SK-N-SH (cell line): ENCODE measurements at regions not wholly inside any gene's neighbourhood (a gene's known extent, or its start where the extent isn't known, plus 50 kb on each side); places are given as distances from the start of the nearest gene placed in this dataset.

Experiments used
- CTCF ChIA-PET: fragments of 300-600, 350-600 bp; formaldehyde crosslinking; extraction: SDS; loops from one replicate; lab custom pipeline; 2021; lab: Yijun Ruan, JAX
- POLR2A ChIA-PET: fragments of 350-600 bp; sonication (Branson Sonifier 250); formaldehyde crosslinking; extraction: SDS; loops from one replicate; lab custom pipeline; 2020; ENCODE audit warnings: antibody characterized with exemption, inconsistent platforms; lab: Yijun Ruan, JAX
- DNase-seq: peaks from one replicate; pipeline ENCODE4 v3.0.0; 2012
- H2AFZ ChIP-seq: fragments of 200-600 bp; sonication (generic); 2 replicates; pipeline ENCODE4 v1.8.1; 2016; ENCODE audit warnings: antibody characterized with exemption, mild to moderate bottlenecking, low read depth
- H3F3A ChIP-seq: fragments of 200-600 bp; sonication (generic); replicated peaks from 2 replicates; pipeline ENCODE3; 2016; ENCODE audit warnings: antibody characterized with exemption, mild to moderate bottlenecking; ENCODE audit not compliant: insufficient read depth
- H3K27ac ChIP-seq, 2 experiments: fragments of 200-500 bp in 1 of 2; fragments of 200-600 bp in 1 of 2; sonication (Bioruptor generic) in 1 of 2; sonication (generic), shearing (Covaris generic) in 1 of 2; 2 replicates each; pipeline versions ENCODE4 v1.5.1 to v1.6.1; 2014 to 2016; ENCODE audit warnings: low read depth in 2 of 2, inconsistent platforms in 1 of 2, low read length in 1 of 2, mild to moderate bottlenecking in 1 of 2, mixed read lengths in 1 of 2
- H3K27me3 ChIP-seq: fragments of 200-600 bp; sonication (generic), shearing (Covaris generic); 2 replicates; pipeline ENCODE4 v1.6.1; 2016; ENCODE audit warnings: mixed run types; ENCODE audit not compliant: insufficient read depth
- H3K36me3 ChIP-seq, 2 experiments: fragments of 200-500 bp in 1 of 2; fragments of 200-600 bp in 1 of 2; sonication (Bioruptor generic) in 1 of 2; sonication (generic) in 1 of 2; replicated peaks in 1 of 2; 2 replicates each; pipeline versions ENCODE3 to v1.5.1; 2014 to 2016; ENCODE audit warnings: low read length in 1 of 2, mild to moderate bottlenecking in 1 of 2; ENCODE audit not compliant: insufficient read depth in 2 of 2, control insufficient read depth in 1 of 2
- H3K4me1 ChIP-seq, 2 experiments: fragments of 200-500 bp in 1 of 2; fragments of 200-600 bp in 1 of 2; sonication (Bioruptor generic) in 1 of 2; sonication (generic), shearing (Covaris generic) in 1 of 2; 2 replicates each; pipeline versions ENCODE4 v1.5.1 to v1.6.1; 2014 to 2016; ENCODE audit warnings: low read depth in 1 of 2, low read length in 1 of 2, mixed run types in 1 of 2; ENCODE audit not compliant: insufficient read depth in 2 of 2, control insufficient read depth in 1 of 2
- H3K4me2 ChIP-seq: fragments of 200-600 bp; sonication (generic), shearing (Covaris generic); 2 replicates; pipeline ENCODE4 v1.6.1; 2017; ENCODE audit warnings: mixed run types
- H3K4me3 ChIP-seq, 2 experiments: fragments of 200-500 bp in 1 of 2; fragments of 200-600 bp in 1 of 2; sonication (Bioruptor generic) in 1 of 2; sonication (generic), shearing (Covaris generic) in 1 of 2; 2 replicates each; pipeline versions ENCODE4 v1.5.1 to v1.8.1; 2014 to 2016; ENCODE audit warnings: low read depth in 2 of 2, inconsistent platforms in 1 of 2, low read length in 1 of 2, mild to moderate bottlenecking in 1 of 2, mixed read lengths in 1 of 2, moderate library complexity in 1 of 2
- H3K79me2 ChIP-seq: fragments of 200-600 bp; sonication (generic); 2 replicates; pipeline ENCODE4 v1.8.1; 2017; ENCODE audit warnings: mild to moderate bottlenecking; ENCODE audit not compliant: insufficient read depth
- H3K9ac ChIP-seq: fragments of 200-600 bp; sonication (generic); 2 replicates; pipeline ENCODE4 v1.6.1; 2017; ENCODE audit warnings: mixed run types
- H3K9me2 ChIP-seq: fragments of 200-600 bp; sonication (generic); 2 replicates; pipeline ENCODE4 v1.6.1; 2017; ENCODE audit warnings: mixed run types
- H3K9me3 ChIP-seq: fragments of 200-600 bp; sonication (generic); 2 replicates; pipeline ENCODE4 v1.6.1; 2017; ENCODE audit warnings: mixed run types, mild to moderate bottlenecking, moderate library complexity
- H4K20me1 ChIP-seq: fragments of 200-600 bp; sonication (generic); 2 replicates; pipeline ENCODE4 v1.6.1; 2017; ENCODE audit warnings: mild to moderate bottlenecking, mixed run types; ENCODE audit not compliant: insufficient read depth
- CTCF ChIP-seq: fragments of 200-600 bp; sonication (generic); IDR thresholded peaks from 2 replicates; pipeline ENCODE4 v1.6.1; 2017; ENCODE audit warnings: antibody characterized with exemption, mild to moderate bottlenecking, moderate library complexity
- ELF1 ChIP-seq: IDR thresholded peaks from 2 replicates; pipeline ENCODE4 v1.4.0; 2012
- EP300 ChIP-seq, 2 experiments: IDR thresholded peaks; 2 replicates each; pipeline versions ENCODE4 v1.4.0 to v1.6.1; 2012; ENCODE audit warnings: borderline replicate concordance in 1 of 2, low read depth in 1 of 2, low read length in 1 of 2
- FOSL2 ChIP-seq: IDR thresholded peaks from 2 replicates; pipeline ENCODE4 v1.4.0; 2012; ENCODE audit warnings: low read depth, mild to moderate bottlenecking, moderate library complexity, borderline replicate concordance
- FOXJ3 ChIP-seq: sonication (generic); formaldehyde crosslinking; IDR thresholded peaks from 2 replicates; pipeline ENCODE4 v1.5.1; 2020; ENCODE audit warnings: mild to moderate bottlenecking, missing genetic modification reagents
- FOXM1 ChIP-seq: IDR thresholded peaks from 2 replicates; pipeline ENCODE4 v1.4.0; 2012; ENCODE audit warnings: low read depth, mild to moderate bottlenecking
- JUND ChIP-seq: IDR thresholded peaks from 2 replicates; pipeline ENCODE4 v1.4.0; 2012
- MEF2A ChIP-seq: IDR thresholded peaks from 2 replicates; pipeline ENCODE4 v1.4.0; 2012; ENCODE audit warnings: low read depth, borderline replicate concordance
- MXI1 ChIP-seq: IDR thresholded peaks from 2 replicates; pipeline ENCODE4 v1.6.1; 2012; ENCODE audit warnings: mild to moderate bottlenecking, low read depth, low read length, improper control_type of control experiment
- POLR2AphosphoS5 ChIP-seq: IDR thresholded peaks from 2 replicates; pipeline ENCODE4 v1.6.1; 2012; ENCODE audit warnings: low read depth, low read length
- RAD21 ChIP-seq: IDR thresholded peaks from 2 replicates; pipeline ENCODE4 v1.6.1; 2012; ENCODE audit warnings: mild to moderate bottlenecking, low read length
- RFX5 ChIP-seq: IDR thresholded peaks from 2 replicates; pipeline ENCODE4 v1.6.1; 2012; ENCODE audit warnings: mild to moderate bottlenecking, improper control_type of control experiment, low read length
- RXRA ChIP-seq: IDR thresholded peaks from 2 replicates; pipeline ENCODE4 v1.4.0; 2012; ENCODE audit warnings: low read depth, mild to moderate bottlenecking, borderline replicate concordance
- SIN3A ChIP-seq: IDR thresholded peaks from 2 replicates; pipeline ENCODE4 v1.6.1; 2012; ENCODE audit warnings: low read depth, mild to moderate bottlenecking, low read length, moderate library complexity, borderline replicate concordance
- SMC3 ChIP-seq: IDR thresholded peaks from 2 replicates; pipeline ENCODE4 v1.6.1; 2012; ENCODE audit warnings: low read depth, low read length, improper control_type of control experiment
- TEAD4 ChIP-seq: IDR thresholded peaks from 2 replicates; pipeline ENCODE4 v1.4.0; 2012; ENCODE audit warnings: mild to moderate bottlenecking, borderline replicate concordance; ENCODE audit not compliant: insufficient read depth
- WGBS: methylation state at CpG from one replicate; pipeline ENCODE4 v1.1.6; 2017; ENCODE audit warnings: low lambda C conversion rate; 5-methylcytosine and 5-hydroxymethylcytosine counted together
- TF ChIP-seq, protein P1 (sequence below): IDR thresholded peaks from 2 replicates; pipeline ENCODE4 v1.4.0; 2012; ENCODE audit warnings: low read depth, borderline replicate concordance
- TF ChIP-seq, protein P2 (sequence below): IDR thresholded peaks from 2 replicates; pipeline ENCODE4 v1.6.1; 2012; ENCODE audit warnings: mild to moderate bottlenecking, low read depth, low read length, moderate library complexity

GRCh38 chr18:61031626-61032025 is 301.6 kb upstream of the CDH20 start:
- TF ChIP-seq, protein P1, sequence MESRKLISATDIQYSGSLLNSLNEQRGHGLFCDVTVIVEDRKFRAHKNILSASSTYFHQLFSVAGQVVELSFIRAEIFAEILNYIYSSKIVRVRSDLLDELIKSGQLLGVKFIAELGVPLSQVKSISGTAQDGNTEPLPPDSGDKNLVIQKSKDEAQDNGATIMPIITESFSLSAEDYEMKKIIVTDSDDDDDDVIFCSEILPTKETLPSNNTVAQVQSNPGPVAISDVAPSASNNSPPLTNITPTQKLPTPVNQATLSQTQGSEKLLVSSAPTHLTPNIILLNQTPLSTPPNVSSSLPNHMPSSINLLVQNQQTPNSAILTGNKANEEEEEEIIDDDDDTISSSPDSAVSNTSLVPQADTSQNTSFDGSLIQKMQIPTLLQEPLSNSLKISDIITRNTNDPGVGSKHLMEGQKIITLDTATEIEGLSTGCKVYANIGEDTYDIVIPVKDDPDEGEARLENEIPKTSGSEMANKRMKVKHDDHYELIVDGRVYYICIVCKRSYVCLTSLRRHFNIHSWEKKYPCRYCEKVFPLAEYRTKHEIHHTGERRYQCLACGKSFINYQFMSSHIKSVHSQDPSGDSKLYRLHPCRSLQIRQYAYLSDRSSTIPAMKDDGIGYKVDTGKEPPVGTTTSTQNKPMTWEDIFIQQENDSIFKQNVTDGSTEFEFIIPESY, result no peak
- TF ChIP-seq RXRA (no peak), RFX5 (no peak), MEF2A (no peak), MXI1 (no peak), SIN3A (no peak), CTCF (no peak), JUND (no peak), FOXM1 (no peak), FOSL2 (no peak), FOXJ3 (no peak), ELF1 (no peak), EP300 (IDR thresholded peaks at IDR 0.05; ENCODE audit: borderline replicate concordance in 1 of 2, low read depth in 1 of 2, low read length in 1 of 2) (no peak), RAD21 (no peak)
- TF ChIP-seq, all 33 proteins: peak for 0
- no peak overlapping the region for H3K4me2 ChIP-seq
- no peak for DNase-seq
- H3F3A ChIP-seq, result no peaks in the 10 kb centered on the region
- no peaks in the 10 kb centered on the region for H3K79me2 ChIP-seq
- H2AFZ ChIP-seq, result no peak overlapping the region
- POLR2A ChIA-PET, result no interaction called here
- 52% methylated on average over 2 of the region's 2 CpGs for WGBS
- no peaks in the 10 kb centered on the region for H3K27me3 ChIP-seq
- H4K20me1 ChIP-seq, result no peaks in the 10 kb centered on the region
- no peaks in the 10 kb centered on the region for H3K9me2 ChIP-seq
- no peaks in the 10 kb centered on the region for H3K9me3 ChIP-seq
- CTCF ChIA-PET, result interaction anchor here (1.0 kb wide), 1 partner anchor 10 kb away, joined by 3 read pairs; no protein-coding TSS in a partner anchor
- H3K36me3 ChIP-seq, result no peaks in the 10 kb centered on the region
- no peak overlapping the region for H3K4me3 ChIP-seq
- no peak overlapping the region for H3K27ac ChIP-seq
- H3K9ac ChIP-seq, result no peak overlapping the region
- H3K4me1 ChIP-seq, result no peaks in the 10 kb centered on the region

DNA sequence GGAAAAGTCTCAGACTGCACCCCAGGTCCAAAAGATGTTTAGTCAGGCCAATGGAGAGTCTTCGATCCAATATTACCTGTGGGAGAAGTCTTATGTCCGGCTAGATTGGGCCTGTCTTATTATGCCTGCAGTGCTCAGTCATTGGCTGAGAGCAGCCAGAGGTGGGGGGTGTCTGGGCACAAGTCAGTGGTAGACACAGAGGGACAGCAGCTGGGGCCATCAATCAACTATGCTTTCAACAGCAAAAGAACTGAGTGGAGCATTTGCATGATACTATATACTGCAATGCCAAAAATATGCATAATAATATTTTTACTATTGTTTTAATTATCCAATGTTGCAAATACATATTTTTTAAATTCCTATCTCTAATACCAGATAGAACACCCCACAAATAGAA is 298.6 kb upstream of the CDH20 start:
- CTCF ChIA-PET, result no interaction called here
- no peaks in the 10 kb centered on the region for H3K9me3 ChIP-seq
- H3K4me2 ChIP-seq, result no peak overlapping the region
- H2AFZ ChIP-seq, result no peak overlapping the region
- H3K27me3 ChIP-seq, result no peaks in the 10 kb centered on the region
- no peaks in the 10 kb centered on the region for H3K36me3 ChIP-seq
- H3K9ac ChIP-seq, result no peak overlapping the region
- 49% methylated on average over 2 of the region's 2 CpGs for WGBS
- H3K27ac ChIP-seq, result no peak overlapping the region
- no peaks in the 10 kb centered on the region for H4K20me1 ChIP-seq
- DNase-seq, result no peak
- no peaks in the 10 kb centered on the region; a peak in 2 of 4 replicates for H3K4me1 ChIP-seq
- POLR2A ChIA-PET, result no interaction called here
- H3F3A ChIP-seq, result no peaks in the 10 kb centered on the region
- no peak overlapping the region for H3K4me3 ChIP-seq
- no peaks in the 10 kb centered on the region for H3K79me2 ChIP-seq
- H3K9me2 ChIP-seq, result no peaks in the 10 kb centered on the region
- no peak for TF ChIP-seq RAD21
- no peak for TF ChIP-seq FOSL2
- TF ChIP-seq, protein P1, result no peak
- no peak for TF ChIP-seq POLR2AphosphoS5
- TF ChIP-seq, protein P2, sequence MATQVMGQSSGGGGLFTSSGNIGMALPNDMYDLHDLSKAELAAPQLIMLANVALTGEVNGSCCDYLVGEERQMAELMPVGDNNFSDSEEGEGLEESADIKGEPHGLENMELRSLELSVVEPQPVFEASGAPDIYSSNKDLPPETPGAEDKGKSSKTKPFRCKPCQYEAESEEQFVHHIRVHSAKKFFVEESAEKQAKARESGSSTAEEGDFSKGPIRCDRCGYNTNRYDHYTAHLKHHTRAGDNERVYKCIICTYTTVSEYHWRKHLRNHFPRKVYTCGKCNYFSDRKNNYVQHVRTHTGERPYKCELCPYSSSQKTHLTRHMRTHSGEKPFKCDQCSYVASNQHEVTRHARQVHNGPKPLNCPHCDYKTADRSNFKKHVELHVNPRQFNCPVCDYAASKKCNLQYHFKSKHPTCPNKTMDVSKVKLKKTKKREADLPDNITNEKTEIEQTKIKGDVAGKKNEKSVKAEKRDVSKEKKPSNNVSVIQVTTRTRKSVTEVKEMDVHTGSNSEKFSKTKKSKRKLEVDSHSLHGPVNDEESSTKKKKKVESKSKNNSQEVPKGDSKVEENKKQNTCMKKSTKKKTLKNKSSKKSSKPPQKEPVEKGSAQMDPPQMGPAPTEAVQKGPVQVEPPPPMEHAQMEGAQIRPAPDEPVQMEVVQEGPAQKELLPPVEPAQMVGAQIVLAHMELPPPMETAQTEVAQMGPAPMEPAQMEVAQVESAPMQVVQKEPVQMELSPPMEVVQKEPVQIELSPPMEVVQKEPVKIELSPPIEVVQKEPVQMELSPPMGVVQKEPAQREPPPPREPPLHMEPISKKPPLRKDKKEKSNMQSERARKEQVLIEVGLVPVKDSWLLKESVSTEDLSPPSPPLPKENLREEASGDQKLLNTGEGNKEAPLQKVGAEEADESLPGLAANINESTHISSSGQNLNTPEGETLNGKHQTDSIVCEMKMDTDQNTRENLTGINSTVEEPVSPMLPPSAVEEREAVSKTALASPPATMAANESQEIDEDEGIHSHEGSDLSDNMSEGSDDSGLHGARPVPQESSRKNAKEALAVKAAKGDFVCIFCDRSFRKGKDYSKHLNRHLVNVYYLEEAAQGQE, result no peak
- TF ChIP-seq TEAD4, result no peak
- TF ChIP-seq FOXJ3, result no peak
- no peak for TF ChIP-seq MEF2A
- TF ChIP-seq EP300 (IDR thresholded peaks at IDR 0.05; ENCODE audit: borderline replicate concordance in 1 of 2, low read depth in 1 of 2, low read length in 1 of 2), result no peak
- TF ChIP-seq SMC3, result no peak
